GM23248 (cell line): ENCODE measurements at regions not wholly inside any gene's neighbourhood (a gene's known extent, or its start where the extent isn't known, plus 50 kb on each side); places are given as distances from the start of the nearest gene placed in this dataset.

Source experiments
- EZH2 ChIP-seq: fragments of 200-600 bp; sonication (generic); IDR thresholded peaks from 2 replicates; pipeline ENCODE4 v1.6.1; 2018; ENCODE audit warnings: antibody characterized with exemption, mild to moderate bottlenecking; ENCODE audit not compliant: insufficient read depth, poor library complexity, severe bottlenecking
- EZH2phosphoT487 ChIP-seq: fragments of 200-600 bp; sonication (generic); IDR thresholded peaks from 2 replicates; pipeline ENCODE4 v1.6.1; 2018; ENCODE audit warnings: antibody characterized with exemption, moderate library complexity, mild to moderate bottlenecking, low read depth; ENCODE audit not compliant: insufficient read depth

GRCh38 chr2:140173790-140174189, 1393.6 kb upstream of the NXPH2 start:
- no peak for TF ChIP-seq EZH2
- TF ChIP-seq EZH2phosphoT487 = no peak
